IMR-90 (cell line): ENCODE measurements at regions not wholly inside any gene's neighbourhood (a gene's known extent, or its start where the extent isn't known, plus 50 kb on each side); places are given as distances from the start of the nearest gene placed in this dataset.
"Not testable (repeated sequence)": the region's sequence is repeated elsewhere in the genome, so short reads cannot be mapped to it uniquely, and the experiment has no call there.

ENCODE experiments used
- ATAC-seq: fragments of 200-7000 bp; cut with Tn5 transposase; 2 replicates; pipeline ENCODE4 v1.9.1; 2020; ENCODE audit warnings: low read depth, mild to moderate bottlenecking, moderate library complexity
- BruUV-seq: library from RNA; stranded (reverse); fragments of 400-500 nt; replicated peaks from 2 replicates; lab custom pipeline; 2021; lab: Mats Ljungman, UMichigan
- CTCF ChIA-PET: fragments of 300-600 bp; formaldehyde crosslinking; extraction: SDS; loops from one replicate; lab custom pipeline; 2021; ENCODE audit warnings: antibody characterized with exemption; lab: Yijun Ruan, JAX
- POLR2A ChIA-PET: fragments of 300-600 bp; sonication (Branson Sonifier 250); formaldehyde crosslinking; loops from one replicate; lab custom pipeline; 2022; ENCODE audit warnings: antibody characterized with exemption; ENCODE audit not compliant: unreplicated experiment; lab: Charles Lee
- DNase-seq: peaks from one replicate; pipeline ENCODE4 v3.0.0; 2013
- H2AFZ ChIP-seq: replicated peaks from 2 replicates; pipeline ENCODE3; 2013; ENCODE audit warnings: low read length, mild to moderate bottlenecking; ENCODE audit not compliant: poor library complexity
- H2AK5ac ChIP-seq: 2 replicates; pipeline ENCODE4 v1.6.1; 2013; ENCODE audit warnings: low read depth, low read length, inconsistent platforms
- H2AK9ac ChIP-seq: replicated peaks from 2 replicates; pipeline ENCODE3; 2013; ENCODE audit warnings: mild to moderate bottlenecking, low read depth, low read length, moderate library complexity; ENCODE audit not compliant: poor library complexity
- H2BK120ac ChIP-seq: 2 replicates; pipeline ENCODE4 v1.6.1; 2013; ENCODE audit warnings: low read depth, low read length, inconsistent platforms
- H2BK15ac ChIP-seq: 3 replicates; pipeline ENCODE4 v1.6.1; 2013; ENCODE audit warnings: low read depth, low read length, inconsistent platforms
- H2BK20ac ChIP-seq: 2 replicates; pipeline ENCODE4 v1.6.1; 2013; ENCODE audit warnings: low read depth, mild to moderate bottlenecking, inconsistent platforms, low read length, moderate library complexity
- H2BK5ac ChIP-seq: 2 replicates; pipeline ENCODE4 v1.6.1; 2013; ENCODE audit warnings: mild to moderate bottlenecking, low read depth, low read length, inconsistent platforms; ENCODE audit not compliant: poor library complexity, severe bottlenecking
- H3K14ac ChIP-seq: replicated peaks from 2 replicates; pipeline ENCODE4 v1.6.1; 2013; ENCODE audit warnings: low read depth, low read length, inconsistent platforms
- H3K18ac ChIP-seq: 2 replicates; pipeline ENCODE4 v1.6.1; 2013; ENCODE audit warnings: low read depth, low read length, control low read depth
- H3K23ac ChIP-seq: 2 replicates; pipeline ENCODE4 v1.6.1; 2013; ENCODE audit warnings: low read depth, low read length, inconsistent platforms
- H3K27ac ChIP-seq: 2 replicates; pipeline ENCODE4 v1.5.1; 2013; ENCODE audit warnings: mild to moderate bottlenecking, control low read depth, low read length; ENCODE audit not compliant: insufficient read depth
- H3K27me3 ChIP-seq: 2 replicates; pipeline ENCODE4 v1.6.1; 2013; ENCODE audit warnings: low read length; ENCODE audit not compliant: control insufficient read depth, insufficient read depth
- H3K36me3 ChIP-seq: 2 replicates; pipeline ENCODE4 v1.6.1; 2013; ENCODE audit warnings: low read length, mixed read lengths; ENCODE audit not compliant: control insufficient read depth, insufficient read depth
- H3K4ac ChIP-seq: 2 replicates; pipeline ENCODE4 v1.6.1; 2013; ENCODE audit warnings: low read depth, low read length, inconsistent platforms
- H3K4me1 ChIP-seq: 2 replicates; pipeline ENCODE4 v1.6.1; 2013; ENCODE audit warnings: low read length, mixed read lengths; ENCODE audit not compliant: control insufficient read depth, insufficient read depth
- H3K4me2 ChIP-seq: 2 replicates; pipeline ENCODE4 v1.6.1; 2013; ENCODE audit warnings: low read depth, mild to moderate bottlenecking, control low read depth, low read length, moderate library complexity
- H3K4me3 ChIP-seq: 2 replicates; pipeline ENCODE4 v1.5.1; 2013; ENCODE audit warnings: low read depth, mild to moderate bottlenecking, control low read depth, low read length, moderate library complexity; ENCODE audit not compliant: insufficient read depth
- H3K56ac ChIP-seq: 2 replicates; pipeline ENCODE4 v1.6.1; 2013; ENCODE audit warnings: low read length, inconsistent platforms; ENCODE audit not compliant: insufficient read depth; ENCODE audit errors: extremely low read depth
- H3K79me1 ChIP-seq, 2 experiments: 2 replicates each; pipeline ENCODE4 v1.6.1; 2013; ENCODE audit warnings: low read length in 2 of 2, inconsistent platforms in 1 of 2, low read depth in 1 of 2
- H3K9ac ChIP-seq: 2 replicates; pipeline ENCODE4 v1.6.1; 2013; ENCODE audit warnings: low read depth, low read length, control low read depth
- H3K9me1 ChIP-seq: 2 replicates; pipeline ENCODE4 v1.6.1; 2013; ENCODE audit warnings: low read length, inconsistent platforms; ENCODE audit not compliant: insufficient read depth
- H3K9me3 ChIP-seq: 2 replicates; pipeline ENCODE4 v1.6.1; 2013; ENCODE audit warnings: low read length; ENCODE audit not compliant: control insufficient read depth, insufficient read depth
- H4K20me1 ChIP-seq: 2 replicates; pipeline ENCODE4 v1.6.1; 2013; ENCODE audit warnings: low read length, inconsistent platforms; ENCODE audit not compliant: insufficient read depth
- H4K5ac ChIP-seq: 2 replicates; pipeline ENCODE4 v1.6.1; 2013; ENCODE audit warnings: mild to moderate bottlenecking, low read depth, low read length, control low read depth
- H4K8ac ChIP-seq, 2 experiments: 2 replicates each; pipeline ENCODE4 v1.6.1; 2013; ENCODE audit warnings: low read depth in 2 of 2, low read length in 2 of 2, control low read depth in 1 of 2, inconsistent platforms in 1 of 2
- H4K91ac ChIP-seq: 2 replicates; pipeline ENCODE4 v1.6.1; 2013; ENCODE audit warnings: low read depth, low read length, inconsistent platforms; ENCODE audit not compliant: insufficient read depth
- CEBPB ChIP-seq: IDR thresholded peaks from 2 replicates; pipeline ENCODE4 v1.6.1; 2012; ENCODE audit warnings: low read depth, low read length, improper control_type of control experiment
- CHD1 ChIP-seq: IDR thresholded peaks from 2 replicates; pipeline ENCODE4 v1.6.1; 2012; ENCODE audit warnings: low read depth, low read length, improper control_type of control experiment
- MAFK ChIP-seq: IDR thresholded peaks from 2 replicates; pipeline ENCODE4 v1.6.1; 2012; ENCODE audit warnings: low read depth, low read length, improper control_type of control experiment
- MAZ ChIP-seq: IDR thresholded peaks from 2 replicates; pipeline ENCODE4 v1.6.1; 2012; ENCODE audit warnings: low read depth, mild to moderate bottlenecking, low read length, improper control_type of control experiment, moderate library complexity, borderline replicate concordance
- POLR2A ChIP-seq: IDR thresholded peaks from 2 replicates; pipeline ENCODE4 v1.6.1; 2012; ENCODE audit warnings: mild to moderate bottlenecking, low read depth, low read length
- RAD21 ChIP-seq: IDR thresholded peaks from 2 replicates; pipeline ENCODE4 v1.6.1; 2012; ENCODE audit warnings: low read length, improper control_type of control experiment
- RCOR1 ChIP-seq: IDR thresholded peaks from 2 replicates; pipeline ENCODE4 v1.6.1; 2012; ENCODE audit warnings: mild to moderate bottlenecking, low read length, improper control_type of control experiment; ENCODE audit not compliant: insufficient replicate concordance
- SMC3 ChIP-seq: fragments of 150-350 bp; IDR thresholded peaks from 2 replicates; pipeline ENCODE4 v1.6.1; 2016; ENCODE audit warnings: low read depth, mild to moderate bottlenecking, antibody characterized with exemption, low read length, moderate library complexity
- WGBS, 2 experiments: methylation state at CpG; one replicate each; pipeline versions ENCODE4 v1.1.5 to v1.1.7; 2013; ENCODE audit warnings: missing lambda C conversion rate in 2 of 2; ENCODE audit not compliant: insufficient read length in 1 of 2; ENCODE audit errors: extremely low coverage in 2 of 2; 5-methylcytosine and 5-hydroxymethylcytosine counted together
- dilution Hi-C: fragments of 300-500 bp; cut with HindIII; formaldehyde crosslinking; loops from one replicate; pipeline ENCODE4 v1.14.3; 2018; ENCODE audit warnings: low sequenced_read_pairs; ENCODE audit not compliant: unreplicated experiment
- in situ Hi-C: fragments of 300-500 bp; cut with MboI; formaldehyde crosslinking; loops from 3 replicates; pipeline ENCODE4 v1.14.3; 2019; ENCODE audit warnings: low sequenced_read_pairs, inconsistent platforms, mixed read lengths
- intact Hi-C: fragments of 100-400 bp; cut with micrococcal nuclease; formaldehyde crosslinking; loops from 2 replicates; pipeline ENCODE4 v1.10.0; 2022

DNA sequence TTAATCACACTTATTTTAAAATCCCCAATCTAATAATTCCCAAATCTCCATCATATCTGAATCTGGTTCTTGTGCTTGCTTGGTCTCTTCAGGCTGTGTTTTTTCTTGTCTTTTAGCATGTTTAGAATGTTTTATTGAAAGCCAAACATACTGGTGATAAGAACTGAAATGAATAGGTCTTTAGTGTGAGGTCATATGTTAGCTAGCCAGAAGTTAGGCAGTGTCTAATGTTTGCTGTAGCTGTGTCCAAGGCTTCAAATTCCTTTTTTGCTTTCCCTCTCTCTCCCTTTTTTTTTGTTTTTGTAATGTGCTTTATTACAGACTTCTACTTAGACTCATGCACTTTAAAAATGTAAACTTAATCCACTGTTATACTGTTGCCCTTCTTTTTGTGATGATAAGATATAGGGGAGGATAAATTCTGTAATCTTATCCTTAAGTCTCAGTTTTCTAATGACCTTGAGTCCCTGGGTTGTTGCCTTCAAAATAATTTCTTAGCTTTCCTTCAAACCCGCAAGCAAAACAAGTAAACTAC, 725.1 kb downstream of the BRINP3 start:
- no peak overlapping the region for H4K91ac ChIP-seq
- no peak overlapping the region for H3K56ac ChIP-seq
- TF ChIP-seq MAFK (no peak), RAD21 (no peak), CEBPB (no peak), MAZ (no peak), RCOR1 (no peak), CHD1 (no peak), SMC3 (no peak), POLR2A (no peak)
- no peaks in the 10 kb centered on the region for H4K20me1 ChIP-seq
- no peaks in the 10 kb centered on the region for H3K36me3 ChIP-seq
- H2BK5ac ChIP-seq, result no peak overlapping the region
- H3K14ac ChIP-seq, result no peak overlapping the region
- no peak overlapping the region for H2BK15ac ChIP-seq
- H3K18ac ChIP-seq, result peak overlapping the region; percentile 59; the same call in 1 of the 2 replicates
- H3K27ac ChIP-seq, result peak overlapping the region; percentile 68; the same call in 1 of the 2 replicates
- no peak overlapping the region for H3K23ac ChIP-seq
- no peak overlapping the region for H3K4ac ChIP-seq
- dilution Hi-C loops (no loop called here), intact Hi-C loops (no loop called here), in situ Hi-C loops (no loop called here)
- H2AK5ac ChIP-seq, result no peak overlapping the region
- no TSS peak for BruUV-seq
- ChIA-PET CTCF (interaction anchor here (0.8 kb wide), 1 partner anchor 83 kb away, joined by 5 read pairs; no protein-coding TSS in a partner anchor), POLR2A (interaction anchor here (0.5 kb wide), 1 partner anchor 114 kb away, joined by 3 read pairs; no protein-coding TSS in a partner anchor)
- H3K9me3 ChIP-seq, result no peaks in the 10 kb centered on the region
- peak overlapping the region; percentile 37; the same call in 1 of the 2 replicates for H3K4me2 ChIP-seq
- DNase-seq (peak; percentile 80), ATAC-seq (peak; percentile 94)
- no peaks in the 10 kb centered on the region for H3K79me1 ChIP-seq
- no peaks in the 10 kb centered on the region for H3K27me3 ChIP-seq
- no peak overlapping the region for H3K4me3 ChIP-seq
- no peak overlapping the region for H2AK9ac ChIP-seq
- H3K9ac ChIP-seq, result no peak overlapping the region
- H3K9me1 ChIP-seq, result no peaks in the 10 kb centered on the region
- H4K5ac ChIP-seq, result peak overlapping the region; percentile 38
- no CpG with 5 or more reads among the region's 1 CpG for WGBS, 2 experiments
- H2AFZ ChIP-seq, result no peak overlapping the region
- no peak overlapping the region for H4K8ac ChIP-seq
- H2BK120ac ChIP-seq, result peak overlapping the region; percentile 10; the same call in 1 of the 2 replicates
- peaks cover 5% of the 10 kb centered on the region for H3K4me1 ChIP-seq
- H2BK20ac ChIP-seq, result no peak overlapping the region

DNA sequence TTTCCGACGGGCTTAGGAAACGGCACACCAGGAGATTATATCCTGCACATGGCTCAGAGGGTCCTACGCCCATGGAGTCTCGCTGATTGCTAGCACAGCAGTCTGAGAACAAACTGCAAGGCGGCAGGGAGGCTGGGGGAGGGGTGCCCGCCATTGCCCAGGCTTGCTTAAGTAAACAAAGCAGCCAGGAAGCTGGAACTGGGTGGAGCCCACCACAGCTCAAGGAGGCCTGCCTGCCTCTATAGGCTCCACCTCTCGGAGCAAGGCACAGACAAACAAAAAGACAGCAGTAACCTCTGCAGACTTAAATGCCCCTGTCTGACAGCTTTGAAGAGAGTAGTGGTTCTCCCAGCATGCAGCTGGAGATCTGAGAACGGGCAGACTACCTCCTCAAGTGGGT, 722.6 kb downstream of the BRINP3 start:
- no CpG with 5 or more reads among the region's 9 CpGs for WGBS, 2 experiments
- H4K20me1 ChIP-seq, in situ Hi-C loops, H2BK5ac ChIP-seq, H3K9me3 ChIP-seq, H3K27ac ChIP-seq, BruUV-seq, H3K23ac ChIP-seq, H3K18ac ChIP-seq, H3K79me1 ChIP-seq, H2AK5ac ChIP-seq, H2BK20ac ChIP-seq, H3K36me3 ChIP-seq, intact Hi-C loops, H3K9ac ChIP-seq, POLR2A ChIA-PET, CTCF ChIA-PET, DNase-seq, H3K4me2 ChIP-seq, H4K5ac ChIP-seq, ATAC-seq, H4K91ac ChIP-seq, H3K4me3 ChIP-seq, dilution Hi-C loops, H3K56ac ChIP-seq, H3K14ac ChIP-seq, H2AK9ac ChIP-seq, H2BK120ac ChIP-seq, H3K4ac ChIP-seq, H3K4me1 ChIP-seq, H2BK15ac ChIP-seq, H4K8ac ChIP-seq, H2AFZ ChIP-seq, H3K27me3 ChIP-seq, H3K9me1 ChIP-seq: not testable (repeated sequence)
